Mucosa of descending colon (tissue), 3 donors: ENCODE measurements at regions not wholly inside any gene's neighbourhood (a gene's known extent, or its start where the extent isn't known, plus 50 kb on each side); places are given as distances from the start of the nearest gene placed in this dataset.

Source experiments
- ATAC-seq: fragments of 200-7000 bp; cut with Tn5 transposase; one replicate; pipeline ENCODE4 v1.9.1; 2020; ENCODE audit warnings: mild to moderate bottlenecking, moderate library complexity
- DNase-seq, 3 donors: peaks; one replicate each; pipeline ENCODE4 v3.0.0-alpha.2; 2020
- H3K36me3 ChIP-seq: fragments of 200-600 bp; one replicate; pipeline ENCODE4 v1.8.0; 2021; ENCODE audit warnings: low read depth, mild to moderate bottlenecking
- H3K4me1 ChIP-seq: fragments of 200-600 bp; one replicate; pipeline ENCODE4 v1.8.0; 2021; ENCODE audit warnings: low read depth, mild to moderate bottlenecking
- H3K4me3 ChIP-seq: fragments of 200-600 bp; one replicate; pipeline ENCODE4 v1.8.0; 2021; ENCODE audit warnings: mild to moderate bottlenecking
- H3K9me3 ChIP-seq: fragments of 200-600 bp; one replicate; pipeline ENCODE4 v1.8.0; 2021; ENCODE audit warnings: mild to moderate bottlenecking
- CTCF ChIP-seq: fragments of 200-600 bp; IDR thresholded peaks from one replicate; pipeline ENCODE4 v1.8.0; 2022; ENCODE audit warnings: antibody characterized with exemption, mild to moderate bottlenecking
- intact Hi-C, 2 donors: fragments of 100-400 bp; cut with DNase I in 1 of 2; cut with micrococcal nuclease in 1 of 2; formaldehyde crosslinking; loops; one replicate each; pipeline versions ENCODE4 v1.11.0 to v1.11.1; 2022; cut with DNase I, micrococcal nuclease
- donor health status: DM: no; HTN: no; CAD: no; lungs with moderate emphysema.
- donor health status: DM: no; HTN: no; CAD: no.
- donor health status: DM: no; HTN: yes; CAD: no.

GRCh38 chr12:98217257-98217656 lies 298.1 kb upstream of the TMPO start:
- intact Hi-C loops = no loop called here
- DNase-seq (no peak), ATAC-seq (no peak)
- no peaks in the 10 kb centered on the region for H3K36me3 ChIP-seq
- H3K9me3 ChIP-seq = no peaks in the 10 kb centered on the region
- no peak for TF ChIP-seq CTCF
- H3K4me1 ChIP-seq = no peaks in the 10 kb centered on the region
- no peak overlapping the region for H3K4me3 ChIP-seq

- H3K36me3 ChIP-seq = no peaks in the 10 kb centered on the region
- intact Hi-C loops = no loop called here
- DNase-seq (no peak), ATAC-seq (no peak)
- no peaks in the 10 kb centered on the region for H3K9me3 ChIP-seq
- H3K4me1 ChIP-seq = no peaks in the 10 kb centered on the region
- no peak overlapping the region for H3K4me3 ChIP-seq
- TF ChIP-seq CTCF = no peak
Observed at GRCh38 chr12:98220636-98221035, 294.8 kb upstream of the TMPO start.

- Histone ChIP-seq H3K4me3 (no peak overlapping the region), H3K4me1 (no peaks in the 10 kb centered on the region), H3K9me3 (no peaks in the 10 kb centered on the region), H3K36me3 (no peaks in the 10 kb centered on the region)
- ATAC-seq = no peak
- DNase-seq = no peak
- intact Hi-C loops = no loop called here
- TF ChIP-seq CTCF = no peak
Observed at GRCh38 chr12:98221243-98221808, 294.1 kb upstream of the TMPO start.

- Histone ChIP-seq H3K4me3 (no peak overlapping the region), H3K9me3 (no peaks in the 10 kb centered on the region), H3K4me1 (no peaks in the 10 kb centered on the region), H3K36me3 (no peaks in the 10 kb centered on the region)
- intact Hi-C loops = no loop called here
- TF ChIP-seq CTCF = no peak
- ATAC-seq (no peak), DNase-seq (no peak)
Observed at GRCh38 chr12:98222135-98222534, 293.3 kb upstream of the TMPO start.

- ATAC-seq = no peak
Observed at GRCh38 chr12:98224584-98225221, 290.7 kb upstream of the TMPO start.

More at GRCh38 chr12:98224584-98225221, 290.7 kb upstream of the TMPO start:
- H3K4me1 ChIP-seq = no peaks in the 10 kb centered on the region
- intact Hi-C loops = no loop called here
- H3K4me3 ChIP-seq = no peak overlapping the region
- no peak for DNase-seq
- no peaks in the 10 kb centered on the region for H3K36me3 ChIP-seq
- TF ChIP-seq CTCF = no peak
- H3K9me3 ChIP-seq = no peaks in the 10 kb centered on the region
